Hepatocyte (in vitro differentiated cells): ENCODE measurements at regions not wholly inside any gene's neighbourhood (a gene's known extent, or its start where the extent isn't known, plus 50 kb on each side); places are given as distances from the start of the nearest gene placed in this dataset.

Experiments
- DNase-seq: peaks from one replicate; pipeline ENCODE4 v3.0.0-alpha.2; 2016; ENCODE audit warnings: low spot score
- H2AFZ ChIP-seq: fragments of 200-600 bp; sonication (generic); 2 replicates; pipeline ENCODE4 v1.6.0; 2016; ENCODE audit warnings: antibody characterized with exemption, mild to moderate bottlenecking
- H3K27ac ChIP-seq: fragments of 200-600 bp; sonication (generic); 2 replicates; pipeline ENCODE4 v1.5.1; 2016; ENCODE audit warnings: mild to moderate bottlenecking
- H3K27me3 ChIP-seq: fragments of 200-600 bp; sonication (generic); 2 replicates; pipeline ENCODE4 v1.6.1; 2016
- H3K36me3 ChIP-seq: fragments of 200-600 bp; sonication (generic); replicated peaks from 2 replicates; pipeline ENCODE4 v1.5.1; 2016; ENCODE audit warnings: low read depth; ENCODE audit not compliant: insufficient read depth
- H3K4me1 ChIP-seq: fragments of 200-600 bp; sonication (generic); 2 replicates; pipeline ENCODE4 v1.5.1; 2016; ENCODE audit warnings: mild to moderate bottlenecking, moderate library complexity; ENCODE audit not compliant: insufficient read depth
- H3K4me2 ChIP-seq: fragments of 200-600 bp; sonication (generic); 2 replicates; pipeline ENCODE4 v1.6.0; 2016
- H3K4me3 ChIP-seq: fragments of 200-600 bp; sonication (generic); 2 replicates; pipeline ENCODE4 v1.5.1; 2016; ENCODE audit warnings: mild to moderate bottlenecking
- H3K79me2 ChIP-seq: fragments of 200-600 bp; sonication (generic); 2 replicates; pipeline ENCODE4 v1.6.0; 2017; ENCODE audit warnings: mild to moderate bottlenecking
- H3K9me2 ChIP-seq: fragments of 200-600 bp; sonication (generic); replicated peaks from 2 replicates; pipeline ENCODE4 v1.6.0; 2017; ENCODE audit warnings: mild to moderate bottlenecking; ENCODE audit not compliant: insufficient read depth
- H3K9me3 ChIP-seq: fragments of 200-600 bp; sonication (generic); 2 replicates; pipeline ENCODE4 v1.5.1; 2016; ENCODE audit warnings: low read depth, mild to moderate bottlenecking
- H4K20me1 ChIP-seq: fragments of 200-600 bp; sonication (generic); 2 replicates; pipeline ENCODE4 v1.6.0; 2016; ENCODE audit warnings: mild to moderate bottlenecking; ENCODE audit not compliant: insufficient read depth, poor library complexity, severe bottlenecking
- CTCF ChIP-seq: fragments of 200-600 bp; sonication (generic); IDR thresholded peaks from 2 replicates; pipeline ENCODE4 v1.5.1; 2016; ENCODE audit warnings: antibody characterized with exemption, mild to moderate bottlenecking; ENCODE audit not compliant: poor library complexity
- EZH2 ChIP-seq: fragments of 200-600 bp; sonication (generic); IDR thresholded peaks from 2 replicates; pipeline ENCODE4 v1.6.1; 2016; ENCODE audit warnings: antibody characterized with exemption, mild to moderate bottlenecking, borderline replicate concordance
- EZH2phosphoT487 ChIP-seq: fragments of 200-600 bp; sonication (generic); IDR thresholded peaks from one replicate; pipeline ENCODE4 v1.6.1; 2018; ENCODE audit warnings: antibody characterized with exemption, mild to moderate bottlenecking, low read depth, moderate library complexity; ENCODE audit not compliant: unreplicated experiment, severe bottlenecking
- WGBS: methylation state at CpG from one replicate; pipeline ENCODE4 v1.1.6; 2016; ENCODE audit warnings: low lambda C conversion rate; ENCODE audit errors: missing lambda C conversion rate; 5-methylcytosine and 5-hydroxymethylcytosine counted together

- Histone ChIP-seq H3K9me3 (no peaks in the 10 kb centered on the region), H3K4me2 (no peak overlapping the region), H3K4me3 (no peak overlapping the region), H4K20me1 (no peaks in the 10 kb centered on the region), H3K4me1 (no peaks in the 10 kb centered on the region), H3K79me2 (no peaks in the 10 kb centered on the region), H3K27me3 (no peaks in the 10 kb centered on the region), H3K9me2 (no peaks in the 10 kb centered on the region), H3K27ac (no peak overlapping the region), H2AFZ (no peak overlapping the region), H3K36me3 (no peaks in the 10 kb centered on the region)
- 63% methylated on average over 6 of the region's 6 CpGs for WGBS
- peak; percentile 76 for DNase-seq
- TF ChIP-seq EZH2phosphoT487, result no peak
- no peak for TF ChIP-seq EZH2
- TF ChIP-seq CTCF, result peak; percentile 72
These were observed 184.2 kb upstream of the BMP2 start for GRCh38 chr20:6583134-6583738.

GRCh38 chr20:6582449-6582848, 185.0 kb upstream of the BMP2 start:
- Histone ChIP-seq H3K27me3 (no peaks in the 10 kb centered on the region), H3K9me2 (no peaks in the 10 kb centered on the region), H4K20me1 (no peaks in the 10 kb centered on the region), H3K36me3 (no peaks in the 10 kb centered on the region), H3K9me3 (no peaks in the 10 kb centered on the region), H3K79me2 (no peaks in the 10 kb centered on the region), H3K4me2 (no peak overlapping the region), H3K27ac (no peak overlapping the region), H3K4me3 (no peak overlapping the region), H3K4me1 (peaks cover 4% of the 10 kb centered on the region), H2AFZ (no peak overlapping the region)
- DNase-seq, result no peak
- 68% methylated on average over 2 of the region's 2 CpGs for WGBS
- TF ChIP-seq EZH2phosphoT487 (no peak), EZH2 (no peak), CTCF (no peak)

GRCh38 chr20:6580486-6580885, 187.0 kb upstream of the BMP2 start:
- H3K4me2 ChIP-seq, result no peak overlapping the region
- no peaks in the 10 kb centered on the region for H3K9me3 ChIP-seq
- no peaks in the 10 kb centered on the region for H3K27me3 ChIP-seq
- no peaks in the 10 kb centered on the region for H4K20me1 ChIP-seq
- no peak overlapping the region for H3K4me3 ChIP-seq
- no peaks in the 10 kb centered on the region for H3K9me2 ChIP-seq
- H3K36me3 ChIP-seq, result no peaks in the 10 kb centered on the region
- TF ChIP-seq EZH2phosphoT487, result no peak
- 99% methylated on average over 4 of the region's 4 CpGs for WGBS
- H3K79me2 ChIP-seq, result no peaks in the 10 kb centered on the region
- no peak for DNase-seq
- H3K27ac ChIP-seq, result no peak overlapping the region
- peaks cover 23% of the 10 kb centered on the region for H3K4me1 ChIP-seq
- H2AFZ ChIP-seq, result no peak overlapping the region

- Histone ChIP-seq H3K36me3 (no peaks in the 10 kb centered on the region), H3K4me3 (no peak overlapping the region), H4K20me1 (no peaks in the 10 kb centered on the region), H3K9me3 (no peaks in the 10 kb centered on the region), H3K27ac (no peak overlapping the region), H2AFZ (no peak overlapping the region), H3K4me1 (peaks cover 25% of the 10 kb centered on the region), H3K4me2 (no peak overlapping the region), H3K27me3 (no peaks in the 10 kb centered on the region), H3K79me2 (no peaks in the 10 kb centered on the region), H3K9me2 (no peaks in the 10 kb centered on the region)
- no peak for DNase-seq
- WGBS, result 91% methylated on average over 3 of the region's 3 CpGs
- TF ChIP-seq CTCF, result no peak
- TF ChIP-seq EZH2, result no peak
- TF ChIP-seq EZH2phosphoT487, result no peak
These were observed 187.7 kb upstream of the BMP2 start for GRCh38 chr20:6579824-6580223.
